Brain pericyte (primary cell): ENCODE measurements at regions not wholly inside any gene's neighbourhood (a gene's known extent, or its start where the extent isn't known, plus 50 kb on each side); places are given as distances from the start of the nearest gene placed in this dataset.

Experiments
- DNase-seq: peaks from one replicate; pipeline ENCODE4 v3.0.0-alpha.2; 2012; ENCODE audit warnings: low read depth, low spot score

GRCh38 chr2:10183146-10183675 is 60.7 kb downstream of the RRM2 start:
- no peak for DNase-seq

DNA sequence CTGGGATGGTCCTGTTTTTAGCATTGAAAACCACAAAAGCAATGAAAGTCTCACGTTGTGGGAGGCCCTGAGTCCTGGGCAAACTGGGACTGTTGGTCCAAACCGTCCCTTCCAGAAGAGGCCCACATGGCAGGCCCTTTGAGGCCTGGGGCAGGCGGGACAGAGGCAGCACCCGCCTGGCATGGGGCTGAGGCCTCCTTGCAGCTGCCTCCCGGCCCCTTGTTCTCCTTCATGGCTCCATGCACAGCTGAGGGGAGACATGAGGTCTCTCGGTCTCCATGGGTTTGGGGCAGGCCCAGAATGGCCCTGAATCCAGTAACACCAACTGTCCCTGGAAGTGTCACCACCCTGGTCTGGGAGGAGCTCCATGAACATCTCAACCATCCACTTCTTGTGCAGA is 61.9 kb downstream of the RRM2 start:
- no peak for DNase-seq

GRCh38 chr2:10185046-10185445 is 62.5 kb downstream of the RRM2 start:
- DNase-seq, result no peak

- DNase-seq, result no peak
These were observed 63.2 kb downstream of the RRM2 start for GRCh38 chr2:10185755-10186154.

GRCh38 chr2:10186868-10187535 is 64.5 kb downstream of the RRM2 start:
- DNase-seq, result no peak

DNA sequence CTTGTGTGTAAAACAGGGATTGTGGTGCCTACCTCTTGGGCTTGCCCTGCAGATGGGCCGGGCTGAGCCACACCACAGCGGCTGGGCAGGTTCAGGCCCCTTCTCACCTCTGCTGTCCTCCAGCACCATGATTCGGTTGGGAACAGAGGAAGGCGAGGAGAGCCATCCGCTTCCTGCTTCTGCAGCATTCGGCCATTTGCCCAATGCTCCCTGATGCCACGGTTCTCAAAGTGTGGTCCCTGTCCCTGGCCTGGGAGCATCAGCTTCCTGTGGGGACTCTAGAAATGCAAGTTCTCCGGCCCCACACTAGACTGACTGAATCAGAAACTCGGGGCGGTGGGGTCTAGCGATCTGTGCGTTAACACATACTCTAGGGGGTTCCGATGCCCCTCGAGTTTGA is 65.1 kb downstream of the RRM2 start:
- no peak for DNase-seq

- no peak for DNase-seq
These were observed 65.7 kb downstream of the RRM2 start for GRCh38 chr2:10188211-10188610.

- DNase-seq, result no peak
These were observed 66.3 kb downstream of the RRM2 start for GRCh38 chr2:10188729-10189305.

DNA sequence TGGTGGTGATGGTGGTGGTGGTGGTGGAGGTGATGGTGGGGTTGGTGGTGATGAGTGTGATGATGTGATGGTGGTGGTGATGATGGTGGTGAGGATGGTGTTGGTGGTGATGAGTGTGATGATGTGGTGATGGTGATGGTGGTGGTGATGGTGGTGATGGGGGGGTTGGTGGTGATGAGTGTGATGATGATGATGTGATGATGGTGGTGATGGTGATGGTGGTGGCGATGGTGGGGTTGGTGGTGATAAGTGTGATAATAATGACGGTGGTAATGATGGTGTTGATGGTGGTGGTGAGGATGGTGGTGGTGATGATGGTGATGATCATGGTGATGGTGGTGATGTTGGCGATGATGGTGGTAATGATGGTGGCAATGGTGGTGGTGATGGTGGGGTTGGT is 67.7 kb downstream of the RRM2 start:
- DNase-seq, result no peak

- no peak for DNase-seq
These were observed 68.4 kb downstream of the RRM2 start for GRCh38 chr2:10190737-10191532.

DNA sequence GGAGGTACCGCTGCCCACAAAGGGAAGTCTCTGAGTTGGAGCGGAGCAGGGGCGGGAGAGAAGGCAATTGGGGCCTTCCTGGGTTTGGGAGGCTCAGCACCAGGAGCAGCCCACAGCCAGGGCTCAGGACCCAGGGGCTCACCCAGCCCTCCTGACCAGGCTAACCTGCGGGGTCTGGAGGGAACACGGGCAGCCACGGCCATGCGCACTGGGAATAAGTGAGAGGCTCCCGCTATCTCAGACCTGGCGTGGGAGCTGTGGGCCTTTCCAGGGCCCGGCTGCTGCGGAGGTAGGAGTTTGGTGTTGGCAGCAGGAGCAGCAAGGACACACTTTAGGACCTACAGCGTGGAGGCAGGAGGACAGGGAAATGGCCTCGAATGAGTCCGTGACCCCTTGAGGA is 69.0 kb downstream of the RRM2 start:
- no peak for DNase-seq

DNA sequence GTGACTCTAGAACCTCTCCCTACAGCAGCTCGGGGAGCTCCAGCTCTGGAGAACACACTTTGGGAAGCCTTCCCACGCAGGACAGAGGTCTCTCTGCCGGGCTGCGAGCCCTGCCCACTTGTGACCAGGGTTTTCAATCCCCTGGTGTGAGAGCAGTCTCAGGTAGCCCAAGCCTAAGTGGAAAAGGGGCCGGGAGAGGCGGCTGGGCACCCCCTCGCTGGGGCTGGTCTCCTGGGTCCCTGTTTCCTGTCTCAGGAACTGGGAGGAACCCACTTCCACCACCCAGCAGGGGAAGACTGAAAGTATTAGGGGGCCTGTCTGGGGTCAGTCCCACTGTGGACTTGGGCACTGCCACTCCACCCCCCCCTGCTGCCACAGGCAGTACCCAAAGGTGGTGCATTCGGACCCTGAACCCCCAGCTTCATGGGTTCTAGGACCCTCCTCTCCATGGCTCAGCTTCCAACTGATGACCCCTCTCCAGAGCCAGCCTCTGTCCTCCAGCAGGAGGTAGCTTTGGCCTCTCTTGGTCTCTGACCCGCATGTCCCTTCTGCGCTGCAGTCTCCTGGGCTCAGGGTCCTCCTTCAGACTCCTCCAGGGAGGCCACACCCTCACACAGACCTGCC is 70.0 kb downstream of the RRM2 start:
- DNase-seq, result no peak

- no peak for DNase-seq
These were observed 70.8 kb downstream of the RRM2 start for GRCh38 chr2:10193276-10193795.

DNA sequence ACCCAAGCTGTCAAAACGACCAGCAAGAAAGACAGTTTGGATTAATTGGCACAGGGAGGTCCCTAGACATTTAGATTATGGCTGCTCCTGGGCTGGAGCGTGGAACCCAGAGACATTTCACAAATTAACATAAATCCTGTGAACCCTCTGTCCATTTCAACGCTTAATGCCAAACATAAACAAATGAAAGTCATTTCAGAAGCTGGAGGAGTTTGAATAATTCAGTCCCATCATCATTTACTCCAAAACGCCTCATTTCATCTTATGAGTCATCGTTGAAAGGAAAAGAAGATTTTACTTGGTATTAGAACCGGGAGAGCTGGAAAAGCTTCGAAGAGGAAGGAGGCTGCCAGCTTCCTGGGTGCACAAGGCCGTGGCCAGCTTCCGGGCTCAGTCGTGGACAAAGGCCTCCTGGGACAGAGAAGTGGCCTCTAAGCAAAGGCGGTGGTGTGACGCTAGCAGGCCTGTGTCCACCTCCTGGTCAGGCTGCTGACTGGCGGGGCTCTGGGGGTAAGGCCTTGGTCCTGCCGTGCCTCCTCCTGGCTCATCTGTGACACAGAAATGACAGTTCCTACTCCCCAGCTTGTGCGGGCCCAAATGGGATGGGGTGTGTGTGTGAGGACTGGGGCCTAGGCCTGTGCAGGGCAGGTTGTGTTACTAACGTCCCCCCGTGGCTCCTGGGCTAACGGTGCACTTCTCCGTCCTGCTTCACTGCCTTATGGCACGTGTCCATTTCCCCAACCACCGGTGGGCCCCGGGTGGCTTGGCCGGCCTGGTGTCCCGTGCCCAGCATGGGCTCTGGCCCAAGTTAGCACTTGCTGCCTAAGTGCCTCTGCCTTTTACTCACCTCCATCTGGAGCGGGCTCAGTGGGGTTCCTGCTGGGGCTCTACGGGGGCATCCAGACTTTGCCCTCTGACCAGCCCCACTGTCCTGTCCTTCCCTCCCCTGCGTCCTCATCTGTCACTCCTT is 71.6 kb downstream of the RRM2 start:
- DNase-seq, result no peak

GRCh38 chr2:10195278-10196109 is 73.0 kb downstream of the RRM2 start:
- DNase-seq, result no peak

DNA sequence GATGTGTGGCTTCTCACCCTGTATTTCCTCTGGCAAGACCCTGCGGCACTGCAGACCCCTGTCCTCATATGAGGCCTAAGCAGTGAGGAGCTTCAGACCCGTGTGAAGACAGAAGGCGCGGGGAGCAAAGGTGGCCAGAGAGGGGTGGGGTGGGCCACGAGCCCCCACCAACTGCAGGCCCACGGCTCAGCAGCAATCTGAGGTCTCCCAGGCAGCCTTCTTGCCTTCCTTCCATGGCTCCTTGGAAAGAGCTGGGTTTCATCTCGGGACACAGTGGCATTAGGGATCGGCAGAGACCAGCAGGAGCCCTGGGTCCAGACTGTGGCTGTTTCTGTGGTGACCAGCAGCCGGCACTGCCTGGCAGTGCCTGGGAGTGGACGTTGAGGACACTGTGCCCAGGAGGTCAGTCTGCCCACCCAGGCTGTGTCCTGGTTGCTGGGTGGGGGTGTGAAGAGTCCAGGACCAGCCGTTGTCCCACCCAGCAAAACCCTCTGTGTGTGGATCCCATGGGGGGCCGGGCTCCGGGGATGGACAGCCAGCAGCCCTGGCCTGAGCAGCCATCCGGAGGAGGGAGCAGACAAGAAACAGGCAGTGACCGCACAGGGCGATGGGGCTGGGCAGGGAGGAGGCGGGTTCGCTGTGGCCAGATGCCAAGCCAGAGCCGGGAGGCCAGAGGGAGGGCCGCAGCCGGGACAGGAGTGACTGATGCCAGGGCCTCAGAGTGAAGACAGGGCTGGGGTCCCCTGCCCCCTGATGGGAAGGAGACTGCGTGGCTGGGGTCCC is 73.8 kb downstream of the RRM2 start:
- DNase-seq, result no peak

GRCh38 chr2:10196948-10197696 is 74.6 kb downstream of the RRM2 start:
- no peak for DNase-seq

DNA sequence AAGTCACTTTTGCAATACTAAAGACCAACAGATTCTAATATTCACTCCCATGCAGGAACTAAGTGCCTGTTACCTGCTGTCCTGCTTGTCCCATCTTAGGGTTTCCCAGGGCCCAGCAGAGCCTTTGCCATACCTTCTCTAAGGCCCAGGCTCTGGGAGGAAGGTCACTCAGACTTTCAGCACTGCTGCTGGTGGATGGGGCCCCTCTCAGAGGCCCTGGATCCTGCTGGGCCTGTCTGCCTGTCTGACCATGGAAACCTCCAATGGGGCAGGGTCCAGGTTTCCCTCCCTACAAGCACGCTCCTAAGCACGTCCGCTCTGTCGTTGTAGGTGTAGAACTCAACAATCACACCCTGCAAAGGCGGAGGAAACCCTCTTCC is 75.1 kb downstream of the RRM2 start:
- DNase-seq, result no peak
